PC-9 (cell line): ENCODE measurements at regions not wholly inside any gene's neighbourhood (a gene's known extent, or its start where the extent isn't known, plus 50 kb on each side); places are given as distances from the start of the nearest gene placed in this dataset.

Source experiments
- BruUV-seq: library from RNA; stranded (reverse); fragments of 400-500 nt; replicated peaks from 2 replicates; lab custom pipeline; 2021; lab: Mats Ljungman, UMichigan
- CTCF ChIA-PET: fragments of 300-600 bp; sonication (Branson Sonifier 250); formaldehyde crosslinking; loops from one replicate; lab custom pipeline; 2022; ENCODE audit warnings: antibody characterized with exemption; lab: Charles Lee
- POLR2A ChIA-PET: fragments of 300-600 bp; sonication (Branson Sonifier 250); formaldehyde crosslinking; loops from one replicate; lab custom pipeline; 2022; ENCODE audit warnings: antibody characterized with exemption; ENCODE audit not compliant: unreplicated experiment; lab: Charles Lee
- DNase-seq, 2 experiments: peaks; one replicate each; pipeline versions ENCODE4 v3.0.0 to v3.0.0-alpha.2; 2015 to 2022; ENCODE audit warnings: mixed read lengths in 1 of 2
- H2AFZ ChIP-seq: fragments of 200-600 bp; sonication (generic); 2 replicates; pipeline ENCODE4 v1.8.1; 2017; ENCODE audit warnings: antibody characterized with exemption
- H3F3A ChIP-seq: fragments of 200-600 bp; sonication (generic); 2 replicates; pipeline ENCODE4 v1.8.1; 2017; ENCODE audit warnings: antibody characterized with exemption, mild to moderate bottlenecking, low read depth; ENCODE audit not compliant: insufficient read depth
- H3K27ac ChIP-seq: fragments of 200-600 bp; sonication (generic); 2 replicates; pipeline ENCODE4 v1.6.1; 2016; ENCODE audit warnings: mixed run types
- H3K27me3 ChIP-seq: fragments of 200-600 bp; sonication (generic); 2 replicates; pipeline ENCODE4 v1.6.1; 2016; ENCODE audit warnings: low read depth, mixed run types; ENCODE audit not compliant: insufficient read depth
- H3K36me3 ChIP-seq: fragments of 200-600 bp; sonication (generic); 2 replicates; pipeline ENCODE4 v1.6.1; 2016; ENCODE audit warnings: low read depth, mixed run types
- H3K4me1 ChIP-seq: fragments of 200-600 bp; sonication (generic); replicated peaks from 2 replicates; pipeline ENCODE4 v1.6.1; 2016; ENCODE audit warnings: mixed run types; ENCODE audit not compliant: insufficient read depth
- H3K4me2 ChIP-seq: fragments of 200-600 bp; sonication (generic); 2 replicates; pipeline ENCODE4 v1.6.1; 2017; ENCODE audit warnings: mixed run types
- H3K4me3 ChIP-seq: fragments of 200-600 bp; sonication (generic); 2 replicates; pipeline ENCODE4 v1.6.1; 2016; ENCODE audit warnings: mixed run types
- H3K79me2 ChIP-seq: fragments of 200-600 bp; sonication (generic); 2 replicates; pipeline ENCODE4 v1.6.1; 2017; ENCODE audit warnings: low read depth, mixed run types
- H3K9me2 ChIP-seq: fragments of 200-600 bp; sonication (generic); 2 replicates; pipeline ENCODE4 v1.8.1; 2017; ENCODE audit warnings: mild to moderate bottlenecking; ENCODE audit not compliant: insufficient read depth
- H3K9me3 ChIP-seq: fragments of 200-600 bp; sonication (generic); 2 replicates; pipeline ENCODE4 v1.8.1; 2016; ENCODE audit warnings: low read depth; ENCODE audit not compliant: insufficient read depth
- H4K20me1 ChIP-seq: fragments of 200-600 bp; sonication (generic); 2 replicates; pipeline ENCODE4 v1.8.1; 2017; ENCODE audit not compliant: insufficient read depth
- EZH2 ChIP-seq: fragments of 200-600 bp; sonication (generic); IDR thresholded peaks from 2 replicates; pipeline ENCODE4 v1.8.0; 2017; ENCODE audit warnings: antibody characterized with exemption, low read depth
- intact Hi-C: fragments of 100-400 bp; cut with micrococcal nuclease; formaldehyde crosslinking; loops from one replicate; pipeline ENCODE4 v1.10.0; 2022; ENCODE audit not compliant: unreplicated experiment
- TF ChIP-seq, protein P1 (sequence below): fragments of 200-600 bp; sonication (generic); conservative IDR thresholded peaks from 2 replicates; pipeline ENCODE4 v1.6.1; 2017; ENCODE audit warnings: mixed run types, antibody characterized with exemption, mild to moderate bottlenecking, moderate library complexity

GRCh38 chr11:101369835-101370234, 214.0 kb downstream of the TRPC6 start:
- Histone ChIP-seq H3K4me3 (no peak overlapping the region), H3K4me2 (no peak overlapping the region), H3K27me3 (no peaks in the 10 kb centered on the region), H3K9me3 (no peaks in the 10 kb centered on the region), H4K20me1 (no peaks in the 10 kb centered on the region), H3K36me3 (no peaks in the 10 kb centered on the region), H3K79me2 (no peaks in the 10 kb centered on the region), H3F3A (no peaks in the 10 kb centered on the region), H3K9me2 (no peaks in the 10 kb centered on the region), H3K27ac (no peak overlapping the region), H3K4me1 (no peaks in the 10 kb centered on the region), H2AFZ (no peak overlapping the region)
- CTCF ChIA-PET: no interaction called here
- intact Hi-C loops: no loop called here
- no peak for DNase-seq
- TF ChIP-seq, protein P1, sequence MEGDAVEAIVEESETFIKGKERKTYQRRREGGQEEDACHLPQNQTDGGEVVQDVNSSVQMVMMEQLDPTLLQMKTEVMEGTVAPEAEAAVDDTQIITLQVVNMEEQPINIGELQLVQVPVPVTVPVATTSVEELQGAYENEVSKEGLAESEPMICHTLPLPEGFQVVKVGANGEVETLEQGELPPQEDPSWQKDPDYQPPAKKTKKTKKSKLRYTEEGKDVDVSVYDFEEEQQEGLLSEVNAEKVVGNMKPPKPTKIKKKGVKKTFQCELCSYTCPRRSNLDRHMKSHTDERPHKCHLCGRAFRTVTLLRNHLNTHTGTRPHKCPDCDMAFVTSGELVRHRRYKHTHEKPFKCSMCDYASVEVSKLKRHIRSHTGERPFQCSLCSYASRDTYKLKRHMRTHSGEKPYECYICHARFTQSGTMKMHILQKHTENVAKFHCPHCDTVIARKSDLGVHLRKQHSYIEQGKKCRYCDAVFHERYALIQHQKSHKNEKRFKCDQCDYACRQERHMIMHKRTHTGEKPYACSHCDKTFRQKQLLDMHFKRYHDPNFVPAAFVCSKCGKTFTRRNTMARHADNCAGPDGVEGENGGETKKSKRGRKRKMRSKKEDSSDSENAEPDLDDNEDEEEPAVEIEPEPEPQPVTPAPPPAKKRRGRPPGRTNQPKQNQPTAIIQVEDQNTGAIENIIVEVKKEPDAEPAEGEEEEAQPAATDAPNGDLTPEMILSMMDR: no peak
- TF ChIP-seq EZH2: no peak
- no TSS peak for BruUV-seq
- POLR2A ChIA-PET: no interaction called here

DNA sequence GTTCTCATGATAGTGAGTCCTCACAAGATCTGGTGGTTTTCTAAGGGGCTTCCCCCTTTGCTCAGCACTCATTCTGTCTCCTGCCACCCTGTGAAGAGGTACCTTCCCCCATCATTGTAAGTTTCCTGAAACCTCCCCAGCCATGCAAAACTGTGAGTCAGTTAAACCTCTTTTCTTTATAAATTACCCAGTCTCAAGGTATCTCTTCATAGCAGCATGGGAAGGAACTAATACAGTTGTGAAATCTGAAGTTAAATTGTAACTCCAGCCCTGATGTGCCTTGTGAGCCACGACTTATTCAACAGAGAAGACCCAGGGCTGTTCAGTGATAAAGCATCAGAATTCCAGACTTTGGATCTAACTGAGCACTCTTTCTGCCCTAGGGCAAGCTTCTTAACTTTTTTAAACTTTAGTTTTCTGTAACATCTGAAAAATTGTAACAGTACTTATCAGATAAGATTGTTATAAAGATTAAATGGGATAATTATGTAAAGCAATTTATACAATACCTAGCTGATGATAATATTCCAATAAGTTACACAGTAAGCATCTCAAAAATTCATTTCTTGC, 220.0 kb downstream of the TRPC6 start:
- intact Hi-C loops: no loop called here
- POLR2A ChIA-PET: no interaction called here
- BruUV-seq: no TSS peak

GRCh38 chr11:101362643-101363042, 221.2 kb downstream of the TRPC6 start:
- no peak overlapping the region for H2AFZ ChIP-seq
- H3K36me3 ChIP-seq: no peaks in the 10 kb centered on the region
- H3F3A ChIP-seq: no peaks in the 10 kb centered on the region
- intact Hi-C loops: no loop called here
- H3K27me3 ChIP-seq: no peaks in the 10 kb centered on the region
- no TSS peak for BruUV-seq
- H3K4me2 ChIP-seq: no peak overlapping the region
- no peaks in the 10 kb centered on the region for H3K9me3 ChIP-seq
- no peaks in the 10 kb centered on the region for H3K79me2 ChIP-seq
- no peak for DNase-seq
- no peaks in the 10 kb centered on the region for H3K9me2 ChIP-seq
- ChIA-PET POLR2A (no interaction called here), CTCF (no interaction called here)
- TF ChIP-seq EZH2: no peak
- TF ChIP-seq, protein P1: no peak
- H4K20me1 ChIP-seq: no peaks in the 10 kb centered on the region
- no peak overlapping the region for H3K4me3 ChIP-seq
- H3K4me1 ChIP-seq: no peaks in the 10 kb centered on the region
- no peak overlapping the region for H3K27ac ChIP-seq

More for the DNA sequence above, 220.0 kb downstream of the TRPC6 start:
- no peak overlapping the region for H3K27ac ChIP-seq
- no peak overlapping the region for H2AFZ ChIP-seq
- H3K4me1 ChIP-seq: no peaks in the 10 kb centered on the region
- TF ChIP-seq EZH2: no peak
- TF ChIP-seq, protein P1: no peak
- no peaks in the 10 kb centered on the region for H3K79me2 ChIP-seq
- no peak for DNase-seq
- no peak overlapping the region for H3K4me2 ChIP-seq
- no peaks in the 10 kb centered on the region for H3K9me3 ChIP-seq
- CTCF ChIA-PET: no interaction called here
- no peaks in the 10 kb centered on the region for H3K36me3 ChIP-seq
- H4K20me1 ChIP-seq: no peaks in the 10 kb centered on the region
- H3K27me3 ChIP-seq: no peaks in the 10 kb centered on the region
- no peaks in the 10 kb centered on the region for H3K9me2 ChIP-seq
- no peaks in the 10 kb centered on the region for H3F3A ChIP-seq
- H3K4me3 ChIP-seq: no peak overlapping the region
